ENCODE measurements at regions not wholly inside any gene's neighbourhood (a gene's known extent, or its start where the extent isn't known, plus 50 kb on each side); places are given as distances from the start of the nearest gene placed in this dataset.

DNA sequence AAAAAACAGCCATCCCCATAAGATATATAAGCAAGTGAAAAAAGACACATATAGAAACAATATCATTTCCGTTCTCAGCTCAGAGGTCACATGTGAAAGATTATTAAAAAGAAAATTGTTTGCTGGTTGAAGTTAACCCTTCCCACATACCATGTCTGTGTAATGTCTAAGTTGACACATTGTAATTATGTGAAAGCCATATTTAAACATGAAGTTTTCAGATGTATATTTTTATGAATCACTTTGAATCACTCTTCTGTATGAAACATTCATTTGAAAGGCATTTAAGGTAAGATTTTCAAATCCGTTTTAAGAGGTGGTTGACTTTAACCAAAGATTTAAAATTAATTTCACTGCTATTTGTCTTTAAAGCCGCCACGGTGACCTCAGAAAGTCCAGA, 441.9 kb downstream of the RND3 start:
- Histone ChIP-seq H3K36me3 (ENCODE audit: control insufficient read depth, insufficient read depth, low read length) (no peaks in the 10 kb centered on the region), H3K4me3 (replicated peaks; ENCODE audit: low read depth, low read length) (no peak overlapping the region), H3K27me3 (replicated peaks; ENCODE audit: control insufficient read depth, insufficient read depth, low read length) (no peaks in the 10 kb centered on the region)
- TF ChIP-seq, protein P1, sequence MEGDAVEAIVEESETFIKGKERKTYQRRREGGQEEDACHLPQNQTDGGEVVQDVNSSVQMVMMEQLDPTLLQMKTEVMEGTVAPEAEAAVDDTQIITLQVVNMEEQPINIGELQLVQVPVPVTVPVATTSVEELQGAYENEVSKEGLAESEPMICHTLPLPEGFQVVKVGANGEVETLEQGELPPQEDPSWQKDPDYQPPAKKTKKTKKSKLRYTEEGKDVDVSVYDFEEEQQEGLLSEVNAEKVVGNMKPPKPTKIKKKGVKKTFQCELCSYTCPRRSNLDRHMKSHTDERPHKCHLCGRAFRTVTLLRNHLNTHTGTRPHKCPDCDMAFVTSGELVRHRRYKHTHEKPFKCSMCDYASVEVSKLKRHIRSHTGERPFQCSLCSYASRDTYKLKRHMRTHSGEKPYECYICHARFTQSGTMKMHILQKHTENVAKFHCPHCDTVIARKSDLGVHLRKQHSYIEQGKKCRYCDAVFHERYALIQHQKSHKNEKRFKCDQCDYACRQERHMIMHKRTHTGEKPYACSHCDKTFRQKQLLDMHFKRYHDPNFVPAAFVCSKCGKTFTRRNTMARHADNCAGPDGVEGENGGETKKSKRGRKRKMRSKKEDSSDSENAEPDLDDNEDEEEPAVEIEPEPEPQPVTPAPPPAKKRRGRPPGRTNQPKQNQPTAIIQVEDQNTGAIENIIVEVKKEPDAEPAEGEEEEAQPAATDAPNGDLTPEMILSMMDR (IDR thresholded peaks at IDR 0.05; ENCODE audit: insufficient read depth, low read length, poor library complexity, severe bottlenecking): no peak
- no peak for DNase-seq (ENCODE audit: extremely low read depth, insufficient read length)

- Histone ChIP-seq H3K27me3 (replicated peaks; ENCODE audit: control insufficient read depth, insufficient read depth, low read length) (no peaks in the 10 kb centered on the region), H3K4me3 (replicated peaks; ENCODE audit: low read depth, low read length) (no peak overlapping the region), H3K36me3 (ENCODE audit: control insufficient read depth, insufficient read depth, low read length) (no peaks in the 10 kb centered on the region)
- DNase-seq (ENCODE audit: extremely low read depth, insufficient read length): no peak
- TF ChIP-seq, protein P1 (IDR thresholded peaks at IDR 0.05; ENCODE audit: insufficient read depth, low read length, poor library complexity, severe bottlenecking): no peak
Measured at GRCh38 chr2:150043172-150043500, 444.3 kb downstream of the RND3 start.

DNA sequence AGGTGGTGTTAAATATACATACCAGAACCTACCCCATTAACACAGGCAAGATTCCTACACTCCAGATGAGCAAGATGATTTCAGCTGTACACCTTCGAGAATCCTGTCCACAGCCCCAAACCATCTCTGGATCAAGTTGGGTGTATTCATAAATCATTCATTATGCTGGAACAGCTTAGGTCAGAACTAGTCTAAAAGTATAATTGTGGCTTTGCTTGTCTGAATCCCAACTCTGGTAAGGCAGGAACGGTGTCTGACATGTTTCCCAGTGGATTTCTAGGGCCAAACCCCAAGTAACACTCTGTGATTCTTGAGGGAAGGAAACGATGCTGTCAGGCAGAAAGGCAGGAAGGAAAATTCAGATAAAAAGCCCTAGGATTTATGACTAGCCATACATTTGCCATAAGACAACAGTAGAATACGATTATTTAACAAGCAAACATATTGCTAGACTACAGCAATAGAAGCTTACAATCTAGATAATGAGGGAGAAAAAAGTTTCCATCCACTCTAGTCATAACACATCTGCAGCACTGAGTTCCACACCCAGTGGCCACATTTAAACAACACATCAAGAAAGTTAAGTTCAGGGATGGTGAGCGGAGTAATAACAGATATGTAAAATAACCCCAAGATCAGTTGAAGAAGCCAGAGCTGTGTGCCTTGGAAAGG, 444.8 kb downstream of the RND3 start:
- no peak for DNase-seq (ENCODE audit: extremely low read depth, insufficient read length)
- Histone ChIP-seq H3K27me3 (replicated peaks; ENCODE audit: control insufficient read depth, insufficient read depth, low read length) (no peaks in the 10 kb centered on the region), H3K36me3 (ENCODE audit: control insufficient read depth, insufficient read depth, low read length) (no peaks in the 10 kb centered on the region), H3K4me3 (replicated peaks; ENCODE audit: low read depth, low read length) (no peak overlapping the region)
- TF ChIP-seq, protein P1 (IDR thresholded peaks at IDR 0.05; ENCODE audit: insufficient read depth, low read length, poor library complexity, severe bottlenecking): no peak

- Histone ChIP-seq H3K4me3 (replicated peaks; ENCODE audit: low read depth, low read length) (no peak overlapping the region), H3K27me3 (replicated peaks; ENCODE audit: control insufficient read depth, insufficient read depth, low read length) (no peaks in the 10 kb centered on the region), H3K36me3 (ENCODE audit: control insufficient read depth, insufficient read depth, low read length) (no peaks in the 10 kb centered on the region)
- DNase-seq (ENCODE audit: extremely low read depth, insufficient read length): no peak
- TF ChIP-seq, protein P1 (IDR thresholded peaks at IDR 0.05; ENCODE audit: insufficient read depth, low read length, poor library complexity, severe bottlenecking): no peak
Measured at GRCh38 chr2:150041722-150042425, 445.6 kb downstream of the RND3 start.

GRCh38 chr2:150036622-150037021, 449.0 kb upstream of the MMADHC start:
- H3K4me3 ChIP-seq (replicated peaks; ENCODE audit: low read depth, low read length): no peak overlapping the region
- no peaks in the 10 kb centered on the region for H3K36me3 ChIP-seq (ENCODE audit: control insufficient read depth, insufficient read depth, low read length)
- no peaks in the 10 kb centered on the region for H3K27me3 ChIP-seq (replicated peaks; ENCODE audit: control insufficient read depth, insufficient read depth, low read length)
- TF ChIP-seq, protein P1 (IDR thresholded peaks at IDR 0.05; ENCODE audit: insufficient read depth, low read length, poor library complexity, severe bottlenecking): no peak
- DNase-seq (ENCODE audit: extremely low read depth, insufficient read length): no peak
